MCF 10A (cell line): ENCODE measurements at regions not wholly inside any gene's neighbourhood (a gene's known extent, or its start where the extent isn't known, plus 50 kb on each side); places are given as distances from the start of the nearest gene placed in this dataset.
"Not testable (repeated sequence)": the region's sequence is repeated elsewhere in the genome, so short reads cannot be mapped to it uniquely, and the experiment has no call there.

ENCODE experiments used
- BruUV-seq: library from RNA; stranded (reverse); fragments of 400-500 nt; replicated peaks from 2 replicates; lab custom pipeline; 2021; lab: Mats Ljungman, UMichigan
- CTCF ChIA-PET: fragments of 300-600 bp; sonication (Branson Sonifier 250); formaldehyde crosslinking; extraction: SDS; loops from one replicate; lab custom pipeline; 2021; ENCODE audit warnings: antibody characterized with exemption, inconsistent platforms; lab: Yijun Ruan, JAX
- POLR2A ChIA-PET: fragments of 300-600, 350-650 bp; sonication (Branson Sonifier 250); formaldehyde crosslinking; extraction: SDS; loops from one replicate; lab custom pipeline; 2020; ENCODE audit warnings: antibody characterized with exemption, inconsistent platforms; lab: Yijun Ruan, JAX
- DNase-seq: peaks from one replicate; pipeline ENCODE4 v3.0.0-alpha.2; 2018; ENCODE audit not compliant: unreplicated experiment
- H3K27ac Mint-ChIP-seq: one replicate; pipeline ENCODE4 v1.8.0; 2022; ENCODE audit warnings: mild to moderate bottlenecking, low read depth, mixed read lengths; ENCODE audit not compliant: unreplicated experiment
- H3K27me3 Mint-ChIP-seq: one replicate; pipeline ENCODE4 v1.8.0; 2022; ENCODE audit warnings: mixed read lengths; ENCODE audit not compliant: insufficient read depth, unreplicated experiment
- H3K36me3 Mint-ChIP-seq: one replicate; pipeline ENCODE4 v1.8.0; 2022; ENCODE audit warnings: mild to moderate bottlenecking, moderate library complexity, mixed read lengths; ENCODE audit not compliant: insufficient read depth, unreplicated experiment
- H3K4me1 Mint-ChIP-seq: one replicate; pipeline ENCODE4 v1.8.0; 2022; ENCODE audit warnings: mixed read lengths; ENCODE audit not compliant: insufficient read depth, unreplicated experiment
- H3K4me3 Mint-ChIP-seq: one replicate; pipeline ENCODE4 v1.8.0; 2022; ENCODE audit warnings: mild to moderate bottlenecking, moderate library complexity, mixed read lengths; ENCODE audit not compliant: unreplicated experiment
- H3K9me3 Mint-ChIP-seq: one replicate; pipeline ENCODE4 v1.8.0; 2022; ENCODE audit warnings: mixed read lengths; ENCODE audit not compliant: unreplicated experiment
- intact Hi-C: fragments of 100-400 bp; cut with micrococcal nuclease; formaldehyde crosslinking; loops from 2 replicates; pipeline ENCODE4 v1.14.1; 2022

GRCh38 chr1:149713513-149713912, 69.0 kb upstream of the FCGR1A start:
- H3K4me1 Mint-ChIP-seq, H3K27me3 Mint-ChIP-seq, H3K9me3 Mint-ChIP-seq, POLR2A ChIA-PET, H3K36me3 Mint-ChIP-seq, BruUV-seq, intact Hi-C loops, H3K27ac Mint-ChIP-seq, DNase-seq, CTCF ChIA-PET, H3K4me3 Mint-ChIP-seq: not testable (repeated sequence)

- BruUV-seq, H3K36me3 Mint-ChIP-seq, H3K4me3 Mint-ChIP-seq, POLR2A ChIA-PET, H3K9me3 Mint-ChIP-seq, H3K27ac Mint-ChIP-seq, H3K4me1 Mint-ChIP-seq, H3K27me3 Mint-ChIP-seq, CTCF ChIA-PET, DNase-seq, intact Hi-C loops: not testable (repeated sequence)
These were observed 68.5 kb upstream of the FCGR1A start for GRCh38 chr1:149713952-149714351.

- H3K27ac Mint-ChIP-seq, H3K9me3 Mint-ChIP-seq, H3K27me3 Mint-ChIP-seq, POLR2A ChIA-PET, H3K36me3 Mint-ChIP-seq, intact Hi-C loops, CTCF ChIA-PET, DNase-seq, H3K4me3 Mint-ChIP-seq, BruUV-seq, H3K4me1 Mint-ChIP-seq: not testable (repeated sequence)
These were observed 57.7 kb upstream of the FCGR1A start for GRCh38 chr1:149724618-149725302.

- DNase-seq, H3K36me3 Mint-ChIP-seq, CTCF ChIA-PET, BruUV-seq, POLR2A ChIA-PET, H3K27ac Mint-ChIP-seq, H3K4me3 Mint-ChIP-seq, intact Hi-C loops, H3K4me1 Mint-ChIP-seq, H3K9me3 Mint-ChIP-seq, H3K27me3 Mint-ChIP-seq: not testable (repeated sequence)
These were observed 55.8 kb upstream of the FCGR1A start for GRCh38 chr1:149726688-149727087.

- intact Hi-C loops, H3K36me3 Mint-ChIP-seq, H3K27ac Mint-ChIP-seq, H3K9me3 Mint-ChIP-seq, H3K4me1 Mint-ChIP-seq, DNase-seq, H3K4me3 Mint-ChIP-seq, CTCF ChIA-PET, H3K27me3 Mint-ChIP-seq, POLR2A ChIA-PET, BruUV-seq: not testable (repeated sequence)
These were observed 53.9 kb upstream of the FCGR1A start for GRCh38 chr1:149728598-149728997.
